NCI-H2107 treated with DMSO at 0.1 percent for 48 hours (cell line): ENCODE measurements at regions not wholly inside any gene's neighbourhood (a gene's known extent, or its start where the extent isn't known, plus 50 kb on each side); places are given as distances from the start of the nearest gene placed in this dataset.
"Not testable (repeated sequence)": the region's sequence is repeated elsewhere in the genome, so short reads cannot be mapped to it uniquely, and the experiment has no call there.

Source experiments
- DNase-seq: peaks from one replicate; lab custom pipeline; 2025; ENCODE audit not compliant: unreplicated experiment; lab: John Stamatoyannopoulos, UW

DNA sequence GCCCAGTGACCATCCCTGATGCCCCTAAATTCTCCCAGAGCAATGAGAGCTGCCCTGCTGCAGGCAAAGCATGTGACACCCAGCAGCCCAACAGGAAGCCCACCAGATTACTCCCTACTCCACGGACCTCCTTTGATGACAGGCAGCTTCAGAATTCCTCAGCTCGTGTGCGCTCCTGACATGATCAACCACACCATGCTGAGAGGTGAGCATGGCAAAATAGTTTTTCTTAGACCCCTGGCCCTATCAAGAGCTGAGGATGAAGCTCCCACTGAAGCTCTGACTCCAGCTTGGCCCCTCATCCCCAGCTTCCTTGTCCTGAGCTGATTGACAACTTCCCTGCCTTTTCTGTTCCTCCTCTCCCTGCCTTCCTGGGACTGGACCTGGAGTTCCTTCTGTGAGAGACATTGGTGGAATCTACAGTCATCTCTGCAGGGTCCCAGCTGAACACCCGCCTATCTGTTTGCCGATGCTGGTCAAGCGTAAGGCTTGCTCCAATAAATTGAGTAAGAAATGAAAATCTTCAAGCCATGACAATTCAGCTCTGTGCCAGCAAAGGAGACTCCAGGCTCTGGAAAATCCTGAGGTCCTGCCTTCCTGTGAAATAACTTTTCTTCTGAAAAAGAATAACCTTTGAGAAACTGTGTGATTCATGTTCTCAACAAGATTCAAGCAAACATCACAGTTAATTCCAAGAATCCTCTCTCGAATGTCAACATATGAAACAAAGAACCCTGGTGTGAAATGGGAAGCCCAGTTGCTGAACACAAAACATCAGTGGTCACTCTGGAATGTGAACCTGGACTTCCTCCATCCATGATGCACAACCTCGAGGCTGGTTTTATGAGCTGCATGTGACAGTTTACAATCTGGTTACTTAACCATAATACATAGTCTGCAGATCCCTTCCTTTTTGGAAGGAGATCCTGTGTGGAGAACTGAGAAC, 201.1 kb downstream of the SPP2 start:
- no peak for DNase-seq

DNA sequence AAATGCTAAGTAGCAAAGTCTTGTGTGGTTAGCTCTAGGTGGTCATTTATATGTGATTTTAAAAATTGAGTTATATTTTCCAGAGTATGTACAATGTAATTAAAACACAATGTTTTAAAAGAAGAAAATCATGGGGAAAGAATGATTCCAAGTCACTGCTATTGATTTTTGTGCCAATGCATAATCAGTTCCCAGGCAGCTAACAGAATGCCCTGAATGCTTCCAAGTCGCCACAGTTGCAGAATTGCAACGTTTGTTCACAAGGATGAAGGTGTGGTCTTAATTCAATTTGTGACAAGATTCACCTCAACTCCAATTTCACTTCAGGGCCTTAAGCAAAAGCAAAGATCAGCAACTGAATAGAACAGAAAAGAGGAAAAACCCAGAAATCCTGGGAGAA, 200.4 kb downstream of the SPP2 start:
- no peak for DNase-seq

DNA sequence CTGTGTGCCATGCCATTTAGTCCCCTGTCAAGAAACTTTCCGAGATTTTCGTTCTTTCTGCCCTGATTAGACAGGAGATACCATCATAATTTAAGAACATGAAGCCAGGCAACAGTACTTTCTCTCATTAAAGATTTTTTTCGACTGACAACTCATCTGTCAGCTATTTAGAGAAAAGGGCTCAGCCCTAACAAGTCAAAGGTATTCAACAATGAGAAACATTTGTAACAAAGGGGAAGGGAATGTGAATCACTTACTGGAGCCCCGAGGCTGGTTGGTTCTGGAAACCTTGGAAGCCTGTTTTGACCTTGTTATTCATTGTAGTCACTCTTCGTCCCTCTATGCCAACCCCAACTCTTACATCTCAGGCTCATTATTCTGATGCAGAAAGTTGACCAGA, 199.4 kb downstream of the SPP2 start:
- no peak for DNase-seq

DNA sequence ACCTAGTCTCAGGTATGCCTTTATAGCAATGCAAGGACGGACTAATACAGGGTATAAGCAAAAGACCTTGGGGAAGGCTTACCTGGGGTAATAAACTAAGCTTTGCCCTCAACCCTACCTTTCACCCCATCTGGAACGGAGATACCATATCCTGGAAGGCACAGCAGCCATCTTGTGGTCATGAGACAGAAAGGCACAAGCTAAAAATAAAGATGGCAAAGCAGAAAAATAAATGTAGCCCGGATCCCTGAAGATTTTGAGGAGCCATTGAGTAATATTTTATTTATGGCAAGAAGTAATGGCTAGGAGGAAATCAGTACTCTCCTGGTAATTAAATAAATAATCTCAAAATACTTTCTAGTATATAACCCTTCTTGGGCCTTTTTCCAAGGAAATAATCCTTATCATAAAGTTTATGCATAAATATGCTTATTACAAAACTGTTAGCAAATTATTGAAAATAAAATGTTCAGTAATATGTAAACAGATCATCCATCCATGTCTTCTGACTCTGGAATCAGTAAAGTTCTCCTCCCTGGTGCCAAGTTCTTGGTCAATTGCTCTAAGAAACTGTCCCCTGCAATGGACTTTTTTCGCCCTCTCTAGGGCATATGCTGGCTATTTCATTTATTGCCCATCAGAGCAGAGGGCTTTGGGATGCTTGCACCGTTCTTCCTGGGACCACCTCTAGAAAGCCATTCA, 198.7 kb downstream of the SPP2 start:
- DNase-seq = no peak

DNA sequence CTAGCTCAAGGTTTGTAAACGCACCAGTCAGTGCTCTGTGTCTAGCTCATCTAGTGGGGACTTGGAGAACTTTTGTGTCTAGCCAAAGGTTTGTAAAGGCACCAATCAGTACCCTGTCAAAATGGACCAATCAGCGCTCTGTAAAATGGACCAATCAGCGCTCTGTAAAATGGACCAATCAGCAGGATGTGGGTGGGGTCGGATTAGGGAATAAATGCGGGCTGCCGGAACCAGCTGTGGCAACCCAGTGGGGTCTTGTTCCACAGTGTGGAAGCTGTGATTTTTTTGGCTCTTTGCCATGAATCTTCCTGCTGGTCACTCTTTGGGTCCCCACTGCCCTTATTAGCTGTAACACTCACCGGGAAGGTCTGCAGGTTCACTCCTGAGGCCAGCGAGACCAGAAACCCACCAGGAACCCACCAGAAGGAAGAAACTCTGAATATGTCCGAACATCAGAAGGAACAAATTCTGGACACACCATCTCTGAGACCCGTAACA, 197.8 kb downstream of the SPP2 start:
- not testable (repeated sequence) for DNase-seq

DNA sequence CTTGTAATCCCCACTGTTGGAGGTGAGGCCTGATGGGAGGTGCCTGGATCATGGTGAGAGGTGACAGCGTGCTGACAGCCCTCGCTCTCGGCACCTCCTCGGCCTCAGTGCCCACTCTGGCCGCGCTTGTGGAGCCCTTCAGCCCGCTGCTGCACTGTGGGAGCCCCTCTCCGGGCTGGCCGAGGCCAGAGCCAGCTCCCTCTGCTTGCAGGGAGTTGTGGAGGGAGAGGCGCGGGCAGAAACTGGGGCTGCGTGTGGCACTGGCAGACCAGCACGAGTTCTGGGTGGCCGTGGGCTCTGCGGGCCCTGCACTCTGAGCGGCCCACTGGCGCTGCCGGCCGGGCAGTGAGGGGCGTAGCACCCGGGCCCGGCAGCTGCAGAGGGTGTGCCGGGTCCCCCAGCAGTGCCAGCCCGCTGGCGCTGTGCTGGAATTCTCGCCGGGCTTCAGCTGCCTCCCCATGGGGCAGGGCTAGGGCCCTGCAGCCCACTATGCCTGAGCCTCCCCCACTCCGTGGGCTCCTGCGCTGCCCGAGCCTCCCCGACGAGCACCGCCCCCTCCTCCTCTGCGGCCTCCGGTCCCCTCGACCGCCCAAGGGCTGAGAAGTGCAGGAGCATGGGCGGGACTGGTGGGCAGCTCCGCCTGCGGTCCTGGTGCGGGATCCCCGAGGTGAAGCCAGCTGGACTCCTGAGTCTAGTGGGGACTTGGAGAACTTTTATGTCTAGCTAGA, 197.1 kb downstream of the SPP2 start:
- DNase-seq = no peak

DNA sequence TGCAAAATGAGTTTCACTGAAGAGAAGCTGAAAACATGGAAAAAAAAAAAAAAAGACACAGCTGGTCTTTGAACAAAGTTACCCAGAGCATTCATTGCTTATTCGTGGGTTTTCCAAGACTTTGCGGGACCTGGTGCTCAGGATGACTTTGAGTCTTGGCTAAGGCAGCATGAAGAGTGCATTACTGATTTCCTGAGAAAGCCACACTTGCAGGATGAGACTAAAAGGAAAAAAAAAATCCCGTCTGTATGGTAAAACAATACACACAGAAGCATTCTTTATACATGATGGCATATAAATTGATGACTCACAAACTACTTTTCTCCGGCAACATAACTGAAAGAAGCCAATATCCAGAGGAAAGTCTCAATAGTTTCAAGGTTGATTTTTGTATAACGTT, 195.4 kb downstream of the SPP2 start:
- DNase-seq = no peak

DNA sequence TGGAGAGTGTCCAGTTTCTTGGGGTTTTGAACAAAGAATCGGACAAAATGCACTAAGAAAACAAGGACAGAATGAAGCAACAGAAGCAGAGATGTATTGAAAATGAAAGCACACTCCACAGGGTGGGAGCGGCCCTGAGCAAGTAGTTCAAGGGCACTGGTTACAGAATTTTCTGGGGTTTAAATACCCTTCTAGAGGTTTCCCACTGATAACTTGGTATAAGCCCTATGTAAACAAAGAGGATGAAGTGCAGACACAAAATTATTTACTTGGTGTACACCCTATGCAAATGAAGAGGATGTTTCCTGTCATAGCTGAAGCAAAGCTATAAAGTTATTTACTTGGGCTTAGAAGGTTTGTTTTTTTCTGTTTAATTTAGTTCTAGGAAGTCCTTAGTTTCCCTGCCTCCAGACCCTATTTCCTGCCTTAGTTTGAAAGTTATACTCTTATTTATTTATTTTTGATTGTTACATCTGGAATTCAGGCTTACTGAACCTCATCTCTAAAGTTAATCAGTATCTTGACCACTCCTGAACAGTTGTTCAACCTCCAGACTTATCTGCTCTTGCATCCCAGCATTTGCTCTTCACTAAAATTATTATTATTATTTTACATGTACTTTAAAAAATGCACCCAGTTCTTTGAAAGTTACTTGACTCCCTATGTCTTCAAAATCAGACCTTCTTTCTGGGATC, 193.5 kb downstream of the SPP2 start:
- DNase-seq = no peak

DNA sequence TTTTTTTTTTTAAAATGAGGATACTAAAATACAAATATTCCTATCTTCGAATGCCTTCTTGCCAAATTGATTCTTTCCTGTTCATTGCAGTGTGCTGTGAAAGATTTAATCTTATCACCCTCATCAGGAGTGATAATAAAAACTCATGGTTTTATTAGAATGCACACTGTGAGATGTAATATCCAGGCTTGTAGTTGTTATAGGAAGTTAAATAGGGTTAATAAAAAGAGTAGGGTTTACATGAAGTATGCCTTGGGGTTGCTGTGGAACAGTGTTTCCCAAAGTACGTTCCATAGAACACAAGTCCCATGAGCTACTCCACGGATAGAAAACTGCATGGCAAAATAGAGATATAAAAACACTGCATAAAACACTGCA, 191.9 kb downstream of the SPP2 start:
- DNase-seq = no peak

DNA sequence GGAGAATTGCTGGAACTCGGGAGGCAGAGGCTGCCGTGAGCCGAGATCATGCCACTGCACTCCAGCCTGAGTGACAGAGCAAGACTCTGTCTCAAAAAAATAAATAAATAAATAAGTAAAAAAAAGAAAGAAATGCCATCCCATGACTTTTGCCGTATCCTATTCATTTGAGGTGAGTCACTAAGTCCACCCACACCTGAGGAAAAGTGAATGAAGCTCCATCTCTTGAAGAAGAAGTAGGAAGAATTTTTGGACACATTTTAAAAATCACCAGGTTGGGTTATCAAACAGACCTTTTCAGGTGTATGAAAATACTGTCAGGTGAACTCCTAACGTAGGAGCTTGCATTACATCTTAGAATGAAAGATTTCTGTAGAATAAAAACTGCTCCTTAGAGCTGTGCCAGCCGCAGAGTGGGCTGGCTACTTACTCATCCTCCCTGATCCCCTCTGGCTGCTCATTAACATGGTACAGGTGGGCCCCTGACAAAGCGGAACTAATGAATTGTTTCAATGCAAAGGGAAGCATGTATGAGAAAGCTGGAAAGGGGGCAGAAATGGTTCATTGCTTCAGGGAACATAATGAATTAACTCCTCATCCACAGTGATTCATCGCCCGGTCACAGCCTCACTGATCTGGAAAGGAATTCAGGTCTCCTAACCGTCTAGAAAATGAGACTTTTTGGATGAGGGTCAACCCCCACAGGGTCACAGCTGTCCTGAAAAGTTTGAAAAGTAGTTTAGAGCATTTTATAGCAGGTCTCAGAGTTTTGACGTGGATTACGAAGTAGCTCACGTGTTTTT, 191.4 kb downstream of the SPP2 start:
- no peak for DNase-seq

DNA sequence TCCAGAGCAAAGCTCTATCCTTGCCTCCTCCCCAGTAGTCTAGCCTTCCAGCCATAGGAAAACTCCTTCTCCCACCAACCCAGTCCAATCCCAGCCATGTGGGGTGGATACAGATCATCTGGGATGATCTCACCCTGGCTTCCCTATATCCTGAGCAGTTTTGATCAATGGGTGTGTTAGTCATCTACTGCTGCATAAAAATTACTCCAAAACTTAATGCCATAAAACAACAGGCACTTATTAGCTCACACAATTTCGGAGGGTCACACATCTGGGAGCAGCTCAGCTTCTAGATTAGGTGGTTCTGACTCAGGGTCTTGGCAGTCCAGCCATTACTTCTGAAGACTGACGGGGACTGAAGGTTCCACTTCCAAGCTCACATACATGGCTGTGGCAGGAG, 190.4 kb downstream of the SPP2 start:
- no peak for DNase-seq

DNA sequence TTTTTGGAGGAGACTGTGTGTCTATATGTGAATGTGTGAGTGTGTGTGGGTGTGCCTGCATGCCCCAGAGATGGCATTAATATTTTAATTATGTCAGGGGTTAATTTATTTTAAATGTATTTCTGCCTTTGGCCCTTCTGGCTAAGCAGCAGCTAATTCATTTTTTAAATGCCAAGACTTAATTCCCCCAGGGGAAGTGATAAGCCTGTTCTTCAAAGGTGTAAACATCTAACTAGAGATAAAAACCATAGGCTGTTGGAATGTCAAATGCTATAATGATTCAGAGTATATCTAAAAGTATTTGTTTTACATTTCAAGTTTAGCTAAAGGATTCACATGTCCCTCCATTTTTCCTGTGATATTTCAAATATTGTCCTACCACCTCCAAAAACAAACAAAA, 184.7 kb downstream of the SPP2 start:
- DNase-seq = no peak

DNA sequence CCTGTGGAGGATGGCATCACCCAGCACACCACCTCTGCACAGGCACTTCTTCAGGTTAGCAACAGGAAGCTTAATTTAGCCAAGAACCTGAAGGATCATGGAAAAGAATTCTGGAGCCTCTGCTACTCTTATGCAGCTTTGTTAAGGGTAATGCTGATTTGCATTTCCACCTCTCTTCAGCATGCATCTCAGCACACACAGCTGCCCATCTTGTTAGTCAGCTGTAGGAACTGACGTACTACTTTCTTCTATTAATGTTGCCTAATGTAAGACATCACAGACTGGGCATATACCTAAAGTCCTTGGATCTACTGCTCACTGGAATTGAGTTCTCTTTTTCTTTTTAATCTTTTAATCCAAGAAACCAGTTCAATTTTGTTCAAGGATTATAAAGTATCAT, 181.0 kb downstream of the SPP2 start:
- DNase-seq = no peak

DNA sequence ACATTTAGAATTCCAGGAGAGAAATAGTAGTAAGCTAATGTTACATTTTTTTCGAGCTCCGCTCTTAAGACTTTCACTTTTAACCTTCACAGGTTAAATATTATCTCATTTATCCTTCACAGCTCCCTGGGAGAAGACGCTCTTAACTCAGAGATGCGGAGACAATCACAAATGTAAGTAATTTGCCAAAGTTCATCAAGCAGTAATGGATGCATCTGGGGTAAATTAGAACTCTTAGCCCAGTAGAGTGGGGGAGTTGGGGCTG, 168.5 kb downstream of the SPP2 start:
- DNase-seq = no peak

DNA sequence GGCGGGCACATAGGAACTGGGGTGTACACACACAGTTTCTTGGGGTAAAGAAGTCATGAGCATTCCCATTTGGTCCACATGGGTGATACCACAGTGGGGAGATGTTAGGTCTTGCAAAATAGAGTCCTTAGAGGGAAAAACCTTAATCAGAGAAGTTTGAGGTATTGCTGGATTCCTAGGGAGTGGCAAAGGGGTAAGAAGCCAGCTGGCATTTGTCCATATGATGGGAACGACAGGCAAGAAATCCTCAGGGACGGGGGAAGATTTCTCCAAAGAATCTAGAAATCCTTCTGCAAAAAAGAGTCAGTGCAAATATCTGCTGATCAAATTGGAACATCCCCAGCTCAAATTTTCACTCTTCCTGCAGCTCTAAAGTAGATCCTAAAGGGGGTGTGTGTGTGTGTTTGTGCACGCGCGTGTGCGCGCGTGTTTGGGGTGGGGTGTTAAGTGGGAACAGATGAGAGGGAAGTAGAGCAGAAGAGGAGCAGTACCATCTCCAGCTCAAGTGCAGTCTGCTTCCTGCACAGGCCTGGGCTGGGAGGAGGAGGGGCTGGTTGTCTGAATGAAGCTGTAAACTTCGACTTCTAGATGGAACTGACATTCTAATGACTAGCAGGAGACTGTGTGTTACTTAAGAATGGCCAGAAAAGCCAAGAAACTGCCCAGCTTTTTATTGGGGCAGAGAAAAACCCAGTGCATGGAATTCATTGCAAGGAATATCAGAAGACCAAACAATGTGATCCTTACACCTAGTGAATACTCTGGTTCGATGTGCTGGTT, 168.0 kb downstream of the SPP2 start:
- no peak for DNase-seq

DNA sequence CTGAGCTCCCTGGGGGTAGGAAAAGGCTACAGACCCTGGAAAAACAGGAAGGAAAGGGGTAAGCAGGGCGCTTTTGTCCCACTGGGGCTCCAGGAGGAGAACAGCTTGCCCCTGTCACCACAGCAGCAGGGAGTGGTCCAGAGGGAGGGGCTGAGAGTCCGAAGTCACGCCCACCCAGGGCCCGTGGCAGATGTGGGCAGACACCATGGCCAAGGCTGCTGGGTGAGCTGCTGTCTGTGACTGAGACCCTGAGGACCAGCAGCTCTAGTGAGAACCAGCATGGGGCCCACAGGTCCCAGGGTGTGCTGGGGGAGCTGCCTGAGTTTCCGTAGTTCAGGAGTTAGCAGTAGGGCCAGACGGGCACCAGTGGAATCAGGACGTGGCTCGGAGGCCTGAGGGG, 162.0 kb downstream of the SPP2 start:
- DNase-seq = no peak

DNA sequence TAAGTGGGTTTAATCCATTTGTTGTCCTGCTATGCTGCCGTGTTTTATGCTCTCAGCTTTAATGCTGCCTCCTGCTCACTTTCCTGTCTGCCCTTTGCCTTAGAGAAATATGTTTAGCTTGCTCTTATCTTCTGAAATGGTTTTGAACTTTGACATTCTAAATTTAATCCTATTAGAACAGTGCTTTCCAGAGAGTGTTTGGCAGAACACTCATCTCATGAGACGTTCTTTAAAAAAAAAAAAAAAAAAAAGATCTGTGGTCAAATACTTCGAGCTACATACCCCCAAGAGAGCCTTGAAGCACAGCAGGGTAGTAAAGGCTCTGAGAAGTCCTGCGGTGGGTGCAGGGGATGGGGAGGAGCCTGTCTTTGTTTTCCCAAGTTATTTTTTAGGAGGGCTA, 161.3 kb downstream of the SPP2 start:
- DNase-seq = no peak

DNA sequence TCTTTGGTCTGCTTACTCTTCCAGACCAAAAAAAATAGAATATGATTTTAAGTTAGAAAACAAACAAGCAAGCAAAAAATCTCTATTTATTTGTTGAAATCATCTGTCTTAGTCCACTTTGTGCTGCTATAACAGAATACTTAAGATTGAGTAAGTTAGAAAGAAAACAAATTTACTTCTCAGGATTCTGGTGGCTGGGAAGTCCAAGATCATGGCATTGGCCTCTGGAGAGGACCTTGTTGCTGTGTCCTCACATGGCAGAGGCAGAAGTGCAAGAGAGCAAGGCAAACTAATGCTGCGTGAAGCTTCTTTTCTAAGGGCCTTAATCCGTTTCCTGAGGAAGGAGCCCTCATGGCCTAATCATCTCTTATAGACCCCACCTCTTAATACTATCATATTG, 156.2 kb downstream of the SPP2 start:
- DNase-seq = no peak

DNA sequence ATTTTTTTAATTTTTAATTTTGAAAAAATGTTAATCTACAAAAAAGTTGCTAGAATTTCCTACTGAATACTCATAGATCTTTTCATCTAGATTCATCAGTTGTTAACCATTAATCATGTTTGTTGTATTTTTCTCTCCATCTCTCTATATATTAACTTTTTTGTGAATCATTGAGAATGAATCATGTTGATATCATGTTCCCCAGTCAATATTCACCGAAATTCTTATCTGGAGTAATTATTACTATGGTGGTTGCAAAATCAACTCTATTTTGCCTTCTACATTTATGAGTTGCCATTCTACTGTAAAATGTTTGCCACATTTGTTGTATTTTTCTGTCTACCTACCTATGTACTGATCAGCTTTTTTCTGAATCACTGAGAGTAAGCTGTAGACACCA, 154.0 kb downstream of the SPP2 start:
- no peak for DNase-seq
